SU-DHL-6 (cell line): ENCODE measurements at regions not wholly inside any gene's neighbourhood (a gene's known extent, or its start where the extent isn't known, plus 50 kb on each side); places are given as distances from the start of the nearest gene placed in this dataset.

Experiments used
- H2AFZ ChIP-seq: fragments of 200-600 bp; sonication (generic); 2 replicates; pipeline ENCODE4 v1.6.1; 2014; ENCODE audit warnings: low read depth, mild to moderate bottlenecking, moderate library complexity, mixed read lengths, antibody characterized with exemption, low read length; ENCODE audit not compliant: severe bottlenecking
- H3F3A ChIP-seq: fragments of 200-600 bp; shearing (Covaris generic); 2 replicates; pipeline ENCODE4 v1.6.0; 2016; ENCODE audit warnings: antibody characterized with exemption, mild to moderate bottlenecking; ENCODE audit not compliant: insufficient read depth
- H3K27ac ChIP-seq: fragments of 200-600 bp; sonication (generic); 2 replicates; pipeline ENCODE4 v1.5.1; 2016; ENCODE audit warnings: low read depth, mild to moderate bottlenecking, low read length, moderate library complexity, mixed read lengths
- H3K27me3 ChIP-seq: fragments of 200-600 bp; sonication (generic), shearing (Covaris generic); 2 replicates; pipeline ENCODE4 v1.6.0; 2014; ENCODE audit warnings: mild to moderate bottlenecking, low read length
- H3K36me3 ChIP-seq: fragments of 200-600 bp; sonication (generic); 2 replicates; pipeline ENCODE4 v1.6.1; 2014; ENCODE audit warnings: mild to moderate bottlenecking, low read length, mixed read lengths
- H3K4me2 ChIP-seq: fragments of 300-600, 200-600 bp; shearing (Covaris generic), sonication (generic); 2 replicates; pipeline ENCODE4 v1.6.0; 2014; ENCODE audit warnings: low read length, low read depth, mild to moderate bottlenecking; ENCODE audit not compliant: poor library complexity, severe bottlenecking
- H3K4me3 ChIP-seq: fragments of 200-600 bp; sonication (generic); 2 replicates; pipeline ENCODE4 v1.5.1; 2014; ENCODE audit warnings: antibody characterized with exemption, low read length, mild to moderate bottlenecking, mixed read lengths; ENCODE audit not compliant: insufficient read depth, poor library complexity, severe bottlenecking
- H3K79me2 ChIP-seq: fragments of 200-600 bp; sonication (generic); 2 replicates; pipeline ENCODE4 v1.6.1; 2014; ENCODE audit warnings: mild to moderate bottlenecking, low read length, moderate library complexity; ENCODE audit not compliant: insufficient read depth
- H3K9ac ChIP-seq: fragments of 200-600 bp; sonication (generic); 2 replicates; pipeline ENCODE4 v1.7.0; 2014; ENCODE audit warnings: mild to moderate bottlenecking, low read length
- H3K9me2 ChIP-seq: fragments of 200-600 bp; sonication (generic); replicated peaks from 2 replicates; pipeline ENCODE4 v1.6.1; 2014; ENCODE audit warnings: low read length; ENCODE audit not compliant: insufficient read depth
- H3K9me3 ChIP-seq: fragments of 200-600 bp; sonication (generic); 2 replicates; pipeline ENCODE4 v1.6.1; 2014; ENCODE audit warnings: low read length, mixed read lengths; ENCODE audit not compliant: insufficient read depth
- H4K20me1 ChIP-seq: fragments of 200-600 bp; sonication (generic); 2 replicates; pipeline ENCODE4 v1.6.1; 2014; ENCODE audit warnings: low read depth, mild to moderate bottlenecking, antibody characterized with exemption, low read length, moderate library complexity, mixed read lengths
- CTCF ChIP-seq: fragments of 200-600 bp; sonication (generic); IDR thresholded peaks from one replicate; pipeline ENCODE4 v1.5.1; 2017; ENCODE audit warnings: antibody characterized with exemption, mild to moderate bottlenecking, low read length, moderate library complexity; ENCODE audit not compliant: insufficient read depth, poor library complexity, severe bottlenecking
- EZH2phosphoT487 ChIP-seq: fragments of 200-600 bp; sonication (generic), shearing (Covaris generic); conservative IDR thresholded peaks from 2 replicates; pipeline ENCODE4 v1.6.1; 2018; ENCODE audit warnings: mild to moderate bottlenecking, antibody characterized with exemption, low read length, moderate library complexity, mixed read lengths

DNA sequence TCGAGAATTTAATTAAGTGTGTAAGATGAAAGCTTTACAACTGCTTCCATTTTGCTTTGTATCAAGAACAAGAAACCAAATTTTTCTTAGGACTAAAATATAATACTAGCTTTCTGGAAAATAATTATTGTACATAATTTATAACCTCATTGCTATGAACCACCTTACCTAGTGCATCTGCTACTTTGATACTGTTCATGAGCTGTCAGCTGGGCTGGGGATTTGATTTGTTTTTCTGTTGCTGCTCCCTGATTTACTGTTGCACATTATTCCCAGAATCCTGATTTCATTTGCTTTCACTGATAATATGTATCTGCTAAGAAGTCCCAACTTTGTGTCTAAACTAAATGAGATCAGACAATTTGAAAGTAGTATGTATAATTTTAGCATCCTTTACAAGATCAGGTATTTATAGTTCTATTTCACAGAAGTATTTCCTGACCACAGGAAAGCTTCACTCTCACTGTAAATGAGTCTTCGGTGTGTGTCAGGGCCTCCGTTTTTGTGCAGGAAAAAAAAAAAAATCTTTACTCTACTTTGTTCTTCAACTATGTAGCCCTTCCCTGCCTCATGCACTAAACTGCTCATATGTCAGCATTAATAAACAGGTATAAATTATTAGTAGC is 105.6 kb upstream of the CCDC150 start:
- Histone ChIP-seq H3K4me2 (no peak overlapping the region), H3K27ac (no peak overlapping the region), H3K4me3 (no peak overlapping the region), H3K9me2 (no peaks in the 10 kb centered on the region), H3K27me3 (no peaks in the 10 kb centered on the region), H3K36me3 (no peaks in the 10 kb centered on the region), H2AFZ (no peak overlapping the region), H3K9me3 (no peaks in the 10 kb centered on the region), H3K9ac (no peak overlapping the region), H4K20me1 (no peaks in the 10 kb centered on the region), H3F3A (no peaks in the 10 kb centered on the region), H3K79me2 (no peaks in the 10 kb centered on the region)
- TF ChIP-seq CTCF, result no peak
- no peak for TF ChIP-seq EZH2phosphoT487

- TF ChIP-seq CTCF (no peak), EZH2phosphoT487 (no peak)
- no peaks in the 10 kb centered on the region for H4K20me1 ChIP-seq
Observed at GRCh38 chr2:196534495-196534894, 105.0 kb upstream of the CCDC150 start.

DNA sequence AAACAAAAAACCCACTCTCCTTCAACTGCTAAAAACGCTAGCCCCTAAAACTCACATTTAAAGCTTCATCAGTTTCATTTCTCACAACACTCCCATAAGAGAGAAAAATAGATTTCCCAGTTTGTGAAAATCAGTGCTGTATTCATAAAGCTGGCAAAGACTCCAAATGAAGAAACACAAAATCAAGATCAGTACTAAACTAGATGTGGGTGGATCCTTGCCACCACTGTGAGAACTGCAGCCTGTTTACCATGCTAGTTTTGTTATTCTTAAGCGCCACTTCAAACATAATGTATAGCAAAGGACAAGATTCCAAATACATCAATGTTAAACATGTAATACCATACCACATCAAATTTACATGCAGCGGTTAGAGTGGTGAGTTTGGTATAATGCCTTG is 104.5 kb upstream of the CCDC150 start:
- no peak overlapping the region for H2AFZ ChIP-seq
- no peak for TF ChIP-seq EZH2phosphoT487
- no peak for TF ChIP-seq CTCF
- no peaks in the 10 kb centered on the region for H3K27me3 ChIP-seq
- no peak overlapping the region for H3K27ac ChIP-seq
- H3K9ac ChIP-seq, result no peak overlapping the region
- H3K4me3 ChIP-seq, result no peak overlapping the region
- H3K9me2 ChIP-seq, result no peaks in the 10 kb centered on the region
- no peaks in the 10 kb centered on the region for H3K9me3 ChIP-seq
- H3F3A ChIP-seq, result no peaks in the 10 kb centered on the region
- H3K79me2 ChIP-seq, result no peaks in the 10 kb centered on the region
- no peaks in the 10 kb centered on the region for H3K36me3 ChIP-seq
- H4K20me1 ChIP-seq, result no peaks in the 10 kb centered on the region
- no peak overlapping the region for H3K4me2 ChIP-seq

More at GRCh38 chr2:196534495-196534894, 105.0 kb upstream of the CCDC150 start:
- Histone ChIP-seq H3K4me2 (no peak overlapping the region), H3K27me3 (no peaks in the 10 kb centered on the region), H2AFZ (no peak overlapping the region), H3K79me2 (no peaks in the 10 kb centered on the region), H3K9me3 (no peaks in the 10 kb centered on the region), H3F3A (no peaks in the 10 kb centered on the region), H3K27ac (no peak overlapping the region), H3K9me2 (no peaks in the 10 kb centered on the region), H3K9ac (no peak overlapping the region), H3K4me3 (no peak overlapping the region), H3K36me3 (no peaks in the 10 kb centered on the region)
